ENCODE measurements at regions not wholly inside any gene's neighbourhood (a gene's known extent, or its start where the extent isn't known, plus 50 kb on each side); places are given as distances from the start of the nearest gene placed in this dataset.

DNA sequence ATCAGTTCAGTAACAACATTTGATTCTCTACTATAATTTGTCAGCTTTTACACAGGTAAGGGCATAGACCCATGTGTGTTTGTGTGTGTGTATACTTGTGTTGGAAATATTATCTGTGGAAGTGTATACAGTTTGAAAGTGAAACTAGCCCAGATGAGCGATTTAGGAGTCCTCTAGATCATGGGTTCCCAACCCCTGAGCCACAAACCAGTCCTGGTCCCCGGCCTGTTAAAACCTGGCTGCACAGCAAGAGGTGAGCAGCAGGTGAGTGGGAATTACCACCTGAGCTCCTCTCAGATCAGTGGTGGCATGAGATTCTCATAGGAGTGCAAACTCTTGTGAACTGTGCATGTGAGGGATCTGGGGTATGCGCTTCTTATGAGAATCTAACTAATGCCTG lies 1221.5 kb upstream of the SORCS1 start:
- no peaks in the 10 kb centered on the region for H3K36me3 ChIP-seq (replicated peaks in 1 of 2; ENCODE audit: control extremely low read depth in 1 of 2, control insufficient read depth in 1 of 2, extremely low read depth in 1 of 2, insufficient read depth in 2 of 2, low read length in 1 of 2)
- no peak overlapping the region for H3K9ac ChIP-seq (ENCODE audit: low read length)
- H4K20me1 ChIP-seq (ENCODE audit: control insufficient read depth, insufficient read depth, low read length, poor library complexity, severe bottlenecking), result no peaks in the 10 kb centered on the region
- 72% methylated on average over 3 of the region's 3 CpGs for WGBS (ENCODE audit: insufficient coverage)
- no peaks in the 10 kb centered on the region for H3K27me3 Mint-ChIP-seq
- no peaks in the 10 kb centered on the region for H3K9me3 ChIP-seq (ENCODE audit: control extremely low read depth in 1 of 3, control insufficient read depth in 2 of 3, insufficient read depth in 1 of 3, low read length in 2 of 3)
- H3K4me2 ChIP-seq (replicated peaks; ENCODE audit: low read depth, low read length, poor library complexity, severe bottlenecking), result no peak overlapping the region
- no peak overlapping the region for H3K4me3 Mint-ChIP-seq
- ChIA-PET CTCF (no interaction called here), POLR2A (no interaction called here)
- no peaks in the 10 kb centered on the region for H3K79me2 ChIP-seq (ENCODE audit: control insufficient read depth, insufficient read depth, low read length)
- ATAC-seq (ENCODE audit: low read depth) (no peak), DNase-seq (no peak)
- no peaks in the 10 kb centered on the region for H3K9me3 Mint-ChIP-seq (ENCODE audit: insufficient read depth)
- H3K4me3 ChIP-seq (ENCODE audit: control extremely low read depth in 1 of 5, extremely low read depth in 1 of 5, insufficient read depth in 1 of 5, low read depth in 2 of 5, low read length in 4 of 5), result no peak overlapping the region
- H3K27me3 ChIP-seq (replicated peaks in 1 of 4; ENCODE audit: control extremely low read depth in 1 of 4, control insufficient read depth in 3 of 4, insufficient read depth in 4 of 4, low read length in 3 of 4), result no peaks in the 10 kb centered on the region
- no peaks in the 10 kb centered on the region for H3K4me1 ChIP-seq (ENCODE audit: control insufficient read depth in 2 of 2, insufficient read depth in 2 of 2, low read length in 2 of 2)
- H3K4me1 Mint-ChIP-seq, result no peaks in the 10 kb centered on the region
- H2AFZ ChIP-seq (ENCODE audit: insufficient read depth, low read depth, low read length, poor library complexity, severe bottlenecking), result no peak overlapping the region
- no peak overlapping the region for H3K27ac ChIP-seq (ENCODE audit: low read length in 2 of 2)
- H3K27ac Mint-ChIP-seq, result no peak overlapping the region
- intact Hi-C loops (cut with micrococcal nuclease), result no loop called here
- TF ChIP-seq, protein P1, sequence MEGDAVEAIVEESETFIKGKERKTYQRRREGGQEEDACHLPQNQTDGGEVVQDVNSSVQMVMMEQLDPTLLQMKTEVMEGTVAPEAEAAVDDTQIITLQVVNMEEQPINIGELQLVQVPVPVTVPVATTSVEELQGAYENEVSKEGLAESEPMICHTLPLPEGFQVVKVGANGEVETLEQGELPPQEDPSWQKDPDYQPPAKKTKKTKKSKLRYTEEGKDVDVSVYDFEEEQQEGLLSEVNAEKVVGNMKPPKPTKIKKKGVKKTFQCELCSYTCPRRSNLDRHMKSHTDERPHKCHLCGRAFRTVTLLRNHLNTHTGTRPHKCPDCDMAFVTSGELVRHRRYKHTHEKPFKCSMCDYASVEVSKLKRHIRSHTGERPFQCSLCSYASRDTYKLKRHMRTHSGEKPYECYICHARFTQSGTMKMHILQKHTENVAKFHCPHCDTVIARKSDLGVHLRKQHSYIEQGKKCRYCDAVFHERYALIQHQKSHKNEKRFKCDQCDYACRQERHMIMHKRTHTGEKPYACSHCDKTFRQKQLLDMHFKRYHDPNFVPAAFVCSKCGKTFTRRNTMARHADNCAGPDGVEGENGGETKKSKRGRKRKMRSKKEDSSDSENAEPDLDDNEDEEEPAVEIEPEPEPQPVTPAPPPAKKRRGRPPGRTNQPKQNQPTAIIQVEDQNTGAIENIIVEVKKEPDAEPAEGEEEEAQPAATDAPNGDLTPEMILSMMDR (IDR thresholded peaks at IDR 0.05), result no peak
- no peak for TF ChIP-seq EZH2 (IDR thresholded peaks at IDR 0.05; ENCODE audit: borderline replicate concordance, insufficient read depth, low read depth, low read length, poor library complexity, severe bottlenecking)

DNA sequence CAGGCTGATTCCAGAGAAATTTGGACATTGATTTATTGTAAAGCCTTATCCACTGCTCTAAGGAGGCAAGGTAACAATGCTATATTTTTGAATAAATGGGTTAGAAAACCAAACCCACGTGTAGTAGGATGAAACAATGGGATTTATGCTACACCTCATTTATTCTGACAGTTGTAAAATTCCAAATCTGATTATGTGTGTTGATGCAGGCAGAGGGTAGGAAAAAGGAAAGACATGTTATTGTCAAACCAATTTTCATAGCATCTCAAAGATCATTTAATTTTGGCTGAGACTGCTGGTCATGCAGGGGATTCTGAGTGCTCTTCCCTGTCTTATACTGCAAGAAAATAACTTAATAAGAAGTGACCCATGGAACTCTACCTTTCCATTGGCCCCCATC lies 1219.9 kb upstream of the SORCS1 start:
- no peaks in the 10 kb centered on the region for H3K9me3 Mint-ChIP-seq (ENCODE audit: insufficient read depth)
- WGBS (ENCODE audit: insufficient coverage), result no CpG with 5 or more reads among the region's 1 CpG

More for the DNA sequence above, 1219.9 kb upstream of the SORCS1 start:
- Histone ChIP-seq H4K20me1 (ENCODE audit: control insufficient read depth, insufficient read depth, low read length, poor library complexity, severe bottlenecking) (no peaks in the 10 kb centered on the region), H3K36me3 (replicated peaks in 1 of 2; ENCODE audit: control extremely low read depth in 1 of 2, control insufficient read depth in 1 of 2, extremely low read depth in 1 of 2, insufficient read depth in 2 of 2, low read length in 1 of 2) (no peaks in the 10 kb centered on the region), H3K79me2 (ENCODE audit: control insufficient read depth, insufficient read depth, low read length) (no peaks in the 10 kb centered on the region), H3K9me3 (ENCODE audit: control extremely low read depth in 1 of 3, control insufficient read depth in 2 of 3, insufficient read depth in 1 of 3, low read length in 2 of 3) (no peaks in the 10 kb centered on the region), H3K27me3 (replicated peaks in 1 of 4; ENCODE audit: control extremely low read depth in 1 of 4, control insufficient read depth in 3 of 4, insufficient read depth in 4 of 4, low read length in 3 of 4) (no peaks in the 10 kb centered on the region), H3K4me2 (replicated peaks; ENCODE audit: low read depth, low read length, poor library complexity, severe bottlenecking) (no peak overlapping the region), H3K4me1 (ENCODE audit: control insufficient read depth in 2 of 2, insufficient read depth in 2 of 2, low read length in 2 of 2) (no peaks in the 10 kb centered on the region), H3K9ac (ENCODE audit: low read length) (no peak overlapping the region), H3K4me3 (ENCODE audit: control extremely low read depth in 1 of 5, extremely low read depth in 1 of 5, insufficient read depth in 1 of 5, low read depth in 2 of 5, low read length in 4 of 5) (no peak overlapping the region), H3K27ac (ENCODE audit: low read length in 2 of 2) (no peak overlapping the region), H2AFZ (ENCODE audit: insufficient read depth, low read depth, low read length, poor library complexity, severe bottlenecking) (no peak overlapping the region)
- ChIA-PET POLR2A (no interaction called here), CTCF (no interaction called here)
- ATAC-seq (ENCODE audit: low read depth) (no peak), DNase-seq (no peak)
- no peaks in the 10 kb centered on the region for H3K4me1 Mint-ChIP-seq
- no peaks in the 10 kb centered on the region for H3K27me3 Mint-ChIP-seq
- no peak overlapping the region for H3K4me3 Mint-ChIP-seq
- no peak overlapping the region for H3K27ac Mint-ChIP-seq
- intact Hi-C loops (cut with micrococcal nuclease), result no loop called here
- TF ChIP-seq, protein P1 (IDR thresholded peaks at IDR 0.05), result no peak
- TF ChIP-seq EZH2 (IDR thresholded peaks at IDR 0.05; ENCODE audit: borderline replicate concordance, insufficient read depth, low read depth, low read length, poor library complexity, severe bottlenecking), result no peak

Measured in B cell (primary cell).